Lung microvascular endothelial cell (primary cell): ENCODE measurements at regions not wholly inside any gene's neighbourhood (a gene's known extent, or its start where the extent isn't known, plus 50 kb on each side); places are given as distances from the start of the nearest gene placed in this dataset.
"Not testable (repeated sequence)": the region's sequence is repeated elsewhere in the genome, so short reads cannot be mapped to it uniquely, and the experiment has no call there.

ENCODE experiments used
- DNase-seq, 2 donors: peaks; one replicate each; pipeline versions ENCODE4 v3.0.0 to v3.0.0-alpha.2; 2010; ENCODE audit warnings: low read depth in 2 of 2

DNA sequence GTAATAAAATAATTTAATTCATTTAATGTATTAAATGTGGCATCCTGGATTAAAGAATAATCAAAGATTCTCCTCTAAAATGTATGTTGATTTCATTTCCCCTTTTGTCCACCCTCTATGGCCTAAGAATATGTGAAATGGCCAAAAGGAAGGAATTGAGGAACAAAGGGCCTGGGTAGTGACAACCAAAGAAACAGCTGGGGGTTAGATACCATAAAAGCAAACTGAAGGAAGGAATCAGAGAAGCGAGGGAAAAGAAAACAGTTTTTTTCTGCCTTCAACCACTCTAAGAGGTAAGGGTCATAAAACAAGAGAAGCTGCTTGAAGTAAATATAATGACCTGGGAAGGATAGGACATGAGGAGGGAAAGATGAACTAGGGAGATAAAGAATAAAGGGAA lies 139.3 kb downstream of the FAM76B start:
- DNase-seq = no peak

- DNase-seq = no peak
Measured at GRCh38 chr11:95647871-95648270, 141.7 kb downstream of the FAM76B start.

- no peak for DNase-seq
Measured at GRCh38 chr11:95647355-95647754, 142.2 kb downstream of the FAM76B start.

GRCh38 chr11:95641495-95641894 lies 148.1 kb downstream of the FAM76B start:
- DNase-seq = no peak

GRCh38 chr11:95638501-95638900 lies 151.1 kb downstream of the FAM76B start:
- DNase-seq = no peak

DNA sequence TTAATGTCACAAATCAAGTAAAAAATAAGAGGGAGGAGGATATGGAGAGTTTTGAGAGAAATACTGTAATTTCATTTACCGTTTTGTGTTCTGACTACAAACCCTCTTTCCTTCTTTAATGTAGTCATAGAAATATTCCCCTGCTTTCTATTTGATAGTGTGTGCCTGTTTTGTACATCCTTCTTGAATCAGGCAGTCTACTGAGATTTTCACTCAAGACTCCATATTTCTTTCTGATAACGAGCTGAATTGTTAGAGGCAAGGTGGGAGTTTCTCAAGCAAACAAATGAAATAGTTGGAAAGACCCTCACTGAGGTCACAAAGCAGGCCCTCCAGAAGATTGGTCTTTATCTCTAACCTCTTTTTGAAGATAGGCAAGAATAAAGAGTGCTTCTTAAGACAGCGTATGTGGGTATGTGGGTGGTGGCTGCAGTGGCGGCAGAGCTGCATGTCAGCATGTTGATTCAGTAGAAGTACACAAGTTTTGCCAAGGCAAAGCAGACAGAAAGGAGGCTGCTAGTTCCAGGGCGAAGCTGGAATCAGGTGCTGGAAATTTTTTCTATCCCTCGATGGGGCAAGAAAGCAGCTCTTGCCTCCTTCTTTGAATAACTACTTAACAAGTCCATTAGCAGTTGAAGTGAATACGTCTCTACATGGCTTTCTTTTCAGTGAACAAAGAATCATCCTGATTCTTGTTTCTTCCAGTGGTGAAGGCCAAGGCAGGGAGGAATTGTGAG lies 164.2 kb downstream of the FAM76B start:
- DNase-seq = no peak

DNA sequence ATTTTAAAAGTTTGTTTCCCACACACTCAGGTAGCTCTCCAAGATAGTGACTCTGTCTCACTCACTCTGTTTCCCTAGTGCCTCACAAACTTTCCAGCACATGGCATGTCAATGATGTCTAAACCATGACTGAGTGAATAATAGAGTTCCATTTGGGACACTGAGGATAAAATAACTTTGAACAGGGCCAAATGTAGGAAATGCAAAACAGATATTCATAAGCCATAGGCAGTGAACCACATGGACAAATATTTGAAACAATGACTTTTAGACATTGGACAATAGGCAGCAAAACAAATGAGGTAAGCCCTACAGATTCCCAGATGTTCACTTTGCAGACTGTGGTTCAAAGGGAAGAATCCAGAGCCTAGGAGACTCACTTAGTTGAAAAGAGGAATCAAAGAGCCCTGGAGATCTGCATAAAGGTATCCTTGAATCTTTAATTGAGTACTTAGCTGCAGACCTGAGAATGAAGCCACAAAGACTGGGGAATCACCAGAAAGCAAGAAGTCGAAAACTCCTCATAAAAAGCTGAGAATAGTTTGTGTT lies 173.3 kb downstream of the FAM76B start:
- DNase-seq = no peak

GRCh38 chr11:95611827-95612226 lies 177.8 kb downstream of the FAM76B start:
- DNase-seq = no peak

- not testable (repeated sequence) for DNase-seq
Measured at GRCh38 chr11:95610185-95610584, 179.4 kb downstream of the FAM76B start.

GRCh38 chr11:95608093-95608492 lies 181.5 kb downstream of the FAM76B start:
- no peak for DNase-seq

GRCh38 chr11:95606824-95607223 lies 182.8 kb downstream of the FAM76B start:
- DNase-seq = no peak

DNA sequence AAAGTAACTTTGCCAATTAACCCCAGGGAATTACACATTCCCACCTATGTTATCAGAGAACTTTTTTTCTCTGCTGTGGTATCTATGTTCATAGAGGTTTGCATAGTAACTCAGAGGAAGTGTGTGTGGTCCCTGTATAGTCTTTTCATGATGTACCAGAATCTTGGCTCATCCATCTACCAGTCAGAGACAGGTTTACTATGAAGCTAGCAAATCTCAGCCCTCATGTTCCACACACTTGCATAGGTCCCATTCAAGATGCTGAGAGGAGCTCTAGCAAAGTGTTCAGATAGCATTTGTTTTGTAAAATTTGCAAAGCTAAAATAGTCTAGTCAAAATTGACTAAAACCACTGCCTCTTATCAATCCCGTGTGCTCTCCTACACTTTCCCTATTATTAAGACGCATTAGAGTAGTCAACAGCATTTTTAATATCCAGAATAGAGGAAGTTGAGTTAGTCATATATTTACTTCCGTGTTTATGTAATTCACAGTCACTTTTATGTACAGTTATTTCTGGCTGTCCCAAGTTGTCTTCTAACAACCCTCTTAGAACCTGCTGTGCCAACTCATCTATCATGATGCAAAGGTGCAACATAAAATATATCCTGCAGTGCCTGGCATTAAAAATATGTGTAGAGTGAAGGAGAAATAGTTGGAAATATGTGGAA lies 184.2 kb downstream of the FAM76B start:
- DNase-seq = no peak

DNA sequence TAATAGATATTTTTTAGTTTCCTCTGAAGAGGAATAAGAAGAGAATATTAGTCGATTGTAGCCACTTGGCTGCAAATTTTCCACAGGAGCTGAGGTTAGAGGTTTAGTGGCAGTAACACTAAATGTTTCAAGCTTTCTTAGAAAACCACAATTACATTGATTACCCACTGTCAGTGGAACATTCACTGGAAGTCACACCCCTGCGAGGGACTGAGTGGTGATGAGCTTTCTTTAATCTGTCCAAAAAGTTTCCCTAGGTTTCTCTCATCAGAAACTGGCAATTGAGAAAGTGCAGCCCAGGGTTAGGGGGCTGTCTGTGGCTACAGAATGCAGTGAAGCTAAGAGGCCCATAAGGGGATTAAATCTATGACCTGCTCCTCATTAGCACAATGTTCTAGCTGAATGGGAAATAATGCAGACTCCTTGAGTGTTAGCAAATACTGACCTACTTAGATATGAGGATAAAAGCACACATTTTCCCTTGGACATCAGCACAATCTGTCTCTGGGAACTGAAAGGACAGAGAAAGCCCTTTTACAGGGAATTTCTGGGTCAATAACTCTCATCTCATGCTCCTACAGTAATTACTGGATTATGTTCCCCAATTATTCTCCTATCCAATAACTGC lies 189.5 kb downstream of the FAM76B start:
- DNase-seq = no peak

DNA sequence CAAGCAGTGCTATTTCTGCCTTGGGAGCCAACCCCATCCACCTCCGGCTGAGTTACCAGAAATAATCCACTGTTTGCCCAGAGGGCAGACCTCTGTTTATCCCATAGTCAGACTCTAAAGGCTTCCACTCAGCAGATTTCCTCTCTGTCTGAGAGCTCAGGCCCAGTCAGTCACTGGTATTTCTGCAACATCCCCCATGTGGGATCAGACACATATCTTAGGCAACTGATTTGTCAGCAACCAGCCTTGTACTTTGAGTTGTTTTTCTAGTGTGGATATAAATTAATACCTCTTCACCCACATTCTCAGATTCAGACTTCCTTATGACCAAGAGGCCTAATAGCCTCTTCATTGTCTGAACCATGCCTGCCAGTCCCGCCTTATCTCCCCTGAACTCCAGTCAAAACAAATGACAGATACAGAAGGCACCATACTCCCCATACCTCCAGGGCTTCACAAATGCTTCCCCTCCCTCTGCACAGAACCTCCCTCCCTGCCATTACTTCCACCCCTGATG lies 193.6 kb downstream of the FAM76B start:
- DNase-seq = no peak

DNA sequence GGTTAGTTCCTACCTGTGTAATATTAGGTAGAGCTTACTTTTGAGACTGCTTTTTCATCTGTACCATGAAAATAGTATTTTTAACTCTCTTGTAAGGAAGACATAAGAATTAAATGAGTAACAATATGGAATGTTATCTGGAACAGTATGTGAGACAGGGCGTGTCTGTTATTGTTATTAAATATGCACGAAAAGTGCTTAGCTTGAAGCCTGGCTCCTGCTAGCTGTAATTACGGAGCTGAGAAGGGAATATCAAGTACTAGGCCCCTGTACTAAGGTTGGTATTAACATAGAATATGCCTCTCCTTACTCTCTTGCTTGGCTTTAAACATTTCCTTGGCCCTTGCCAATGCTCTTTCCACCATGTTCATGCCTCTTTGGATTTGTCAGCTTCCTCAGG lies 194.0 kb downstream of the FAM76B start:
- DNase-seq = no peak

DNA sequence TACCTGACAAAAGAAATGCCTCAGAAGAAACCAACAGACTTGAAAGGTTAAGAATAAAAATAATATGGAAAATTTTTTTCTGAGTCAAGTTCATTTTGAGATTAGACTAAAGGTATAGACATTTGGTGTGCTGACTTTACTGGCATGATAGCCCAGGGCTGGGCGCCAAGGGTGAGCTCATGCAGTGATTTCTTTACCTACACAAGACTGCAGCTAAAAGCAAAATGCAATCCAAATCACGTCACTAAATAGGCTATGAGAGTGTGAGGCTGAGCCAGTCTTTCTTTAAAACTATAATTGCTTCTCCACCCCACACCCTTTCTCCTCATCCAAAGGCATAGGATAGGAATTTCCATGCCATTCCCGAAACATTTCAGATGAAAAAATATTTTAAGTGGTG lies 196.5 kb downstream of the FAM76B start:
- no peak for DNase-seq

DNA sequence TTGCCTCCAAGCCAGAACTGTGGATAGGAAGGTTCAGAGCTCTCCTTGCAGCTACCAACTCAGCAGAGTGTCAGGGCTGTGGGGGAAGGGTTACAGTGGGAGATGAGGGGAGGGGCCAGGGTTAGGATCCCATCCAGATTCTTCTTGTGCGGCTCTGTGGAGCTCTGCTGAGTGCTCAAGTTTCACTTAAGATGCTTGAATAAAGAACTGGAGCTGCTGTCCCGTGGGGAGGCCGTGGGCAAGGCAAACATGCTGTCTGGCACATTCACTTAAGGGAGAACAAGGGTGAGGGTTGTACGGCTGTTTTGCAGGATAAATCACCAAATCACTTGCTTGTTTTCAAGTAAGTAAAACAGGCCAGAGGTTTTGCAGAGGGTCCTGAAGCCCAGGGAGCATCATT lies 197.1 kb downstream of the FAM76B start:
- no peak for DNase-seq

DNA sequence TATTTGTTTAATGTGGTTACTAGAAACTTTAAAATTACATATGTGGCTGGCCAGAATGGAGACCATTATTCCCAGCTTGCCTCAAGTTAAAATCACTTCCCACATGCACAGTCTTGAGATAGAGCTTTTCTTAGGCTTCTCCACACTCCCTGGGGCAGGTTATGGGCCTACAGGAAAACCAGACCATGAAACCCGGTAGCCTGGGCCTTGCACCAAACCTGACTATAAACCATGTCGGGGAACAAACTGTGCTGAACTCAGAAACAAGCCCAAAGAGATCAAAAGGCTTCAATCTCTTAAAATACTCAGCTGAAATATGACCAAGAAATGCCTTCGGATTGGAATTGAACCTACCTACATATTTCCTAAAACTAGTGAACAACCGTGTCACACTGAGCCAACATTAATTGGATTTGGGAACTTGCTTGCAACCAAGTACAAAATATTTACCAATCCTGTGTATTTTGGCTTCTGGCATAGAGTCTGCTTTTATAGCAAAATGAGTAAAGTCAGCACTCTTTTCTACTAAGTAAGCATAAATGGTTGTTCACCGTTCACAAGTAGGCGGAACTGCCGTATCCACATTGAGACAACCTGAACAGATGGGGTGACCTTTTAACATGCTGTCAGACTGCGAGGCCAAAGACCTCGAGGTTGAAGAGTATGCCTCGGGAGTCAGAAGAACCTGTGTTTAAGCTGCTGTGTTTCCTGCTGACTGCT lies 199.5 kb downstream of the FAM76B start:
- no peak for DNase-seq

DNA sequence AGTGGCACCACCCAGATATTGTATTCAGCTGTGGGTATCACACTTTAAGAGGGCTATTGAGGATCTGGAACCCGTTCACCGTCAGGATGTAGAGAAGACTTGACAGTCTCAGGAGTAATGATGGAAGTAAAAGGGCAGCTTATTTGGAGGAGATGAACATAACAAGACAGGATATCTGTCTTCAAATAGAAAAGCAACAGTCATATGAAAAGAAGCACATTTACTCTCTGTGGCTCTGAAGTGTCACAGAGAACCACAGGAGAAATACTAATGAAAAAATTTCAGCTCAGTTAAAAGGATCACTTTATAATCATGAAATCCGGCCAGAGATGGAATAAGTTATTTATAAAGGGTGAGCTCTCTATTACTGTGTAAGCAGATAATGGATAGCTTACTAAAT lies 200.8 kb downstream of the FAM76B start:
- DNase-seq = no peak

GRCh38 chr11:95586661-95587060 lies 202.9 kb downstream of the FAM76B start:
- DNase-seq = no peak

- no peak for DNase-seq
Measured at GRCh38 chr11:95586155-95586554, 203.4 kb downstream of the FAM76B start.

GRCh38 chr11:95585752-95586077 lies 203.9 kb downstream of the FAM76B start:
- no peak for DNase-seq
